Renal cortex interstitium (tissue), 11 donors: ENCODE measurements at regions not wholly inside any gene's neighbourhood (a gene's known extent, or its start where the extent isn't known, plus 50 kb on each side); places are given as distances from the start of the nearest gene placed in this dataset.

Experiments used
- DNase-seq, 11 donors: peaks; one replicate each; pipeline ENCODE4 v3.0.0-alpha.2; 2013; ENCODE audit warnings: low read depth in 9 of 11, low spot score in 4 of 11; ENCODE audit errors: extremely low read depth in 1 of 11

DNA sequence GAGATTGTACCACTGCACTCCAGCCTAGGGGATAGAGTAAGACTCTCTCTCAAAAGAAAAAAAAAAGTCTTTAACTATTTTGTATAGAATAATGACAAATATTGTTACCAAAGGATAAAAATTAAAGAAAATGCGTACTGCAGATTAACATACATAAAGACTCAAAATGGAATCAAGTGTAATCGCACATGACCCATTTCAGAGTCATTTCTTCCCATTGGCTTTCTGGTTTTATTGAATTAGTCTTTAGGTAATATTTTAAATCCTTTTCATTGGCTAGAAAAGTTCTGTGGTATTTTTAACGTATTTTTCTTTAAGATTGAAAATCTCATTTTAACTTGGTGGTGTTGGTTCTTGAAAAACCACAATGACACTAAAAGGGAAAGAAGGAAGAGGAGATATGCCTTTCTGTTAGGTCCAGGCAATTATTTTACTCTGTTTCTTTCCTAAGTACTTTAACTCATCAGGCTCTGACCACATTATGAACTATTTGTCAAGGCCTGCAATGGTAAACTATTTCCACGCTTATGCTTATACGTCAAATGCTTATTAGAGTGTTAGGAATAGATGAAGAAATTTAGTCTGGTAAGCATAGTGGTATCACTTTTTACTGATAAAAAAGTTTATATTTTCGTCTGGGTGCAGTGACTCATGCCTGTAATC is 52.3 kb downstream of the PLEKHG1 start:
- DNase-seq, result no peak

DNA sequence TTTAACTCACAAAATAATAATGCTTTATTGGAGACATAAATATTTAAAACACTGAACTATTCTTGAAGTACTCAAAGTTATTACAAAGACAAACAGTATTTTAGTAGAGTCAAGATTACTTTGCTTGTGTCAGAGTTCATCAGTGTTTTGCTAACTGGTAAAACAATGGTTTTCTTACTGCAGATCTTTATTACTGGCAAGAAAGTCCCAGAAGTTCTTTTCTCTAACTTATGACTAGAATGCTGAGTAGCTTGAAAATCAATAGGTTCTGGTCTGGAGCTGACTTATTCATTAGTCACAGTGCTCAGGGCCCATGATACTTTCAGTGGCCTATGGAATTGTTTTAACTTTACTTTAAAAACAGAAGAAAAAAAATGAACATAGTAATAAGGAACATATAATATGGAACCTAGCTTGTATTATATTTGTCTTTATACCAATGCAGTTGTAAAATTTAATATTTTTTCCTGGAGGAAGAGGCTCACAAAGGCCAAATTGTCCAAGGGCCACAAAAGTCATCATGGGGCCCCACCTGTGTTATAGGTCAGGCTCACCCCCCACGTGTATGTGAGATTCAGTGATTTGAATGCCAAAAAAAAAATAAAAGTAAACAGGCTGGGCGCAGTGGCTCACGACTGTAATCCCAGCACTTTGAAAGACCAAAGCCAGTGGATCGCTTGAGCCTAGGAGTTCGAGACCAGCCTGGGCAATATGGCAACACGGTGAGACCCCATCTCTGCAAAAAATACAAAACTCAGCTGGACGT is 53.3 kb downstream of the PLEKHG1 start:
- DNase-seq, result no peak

DNA sequence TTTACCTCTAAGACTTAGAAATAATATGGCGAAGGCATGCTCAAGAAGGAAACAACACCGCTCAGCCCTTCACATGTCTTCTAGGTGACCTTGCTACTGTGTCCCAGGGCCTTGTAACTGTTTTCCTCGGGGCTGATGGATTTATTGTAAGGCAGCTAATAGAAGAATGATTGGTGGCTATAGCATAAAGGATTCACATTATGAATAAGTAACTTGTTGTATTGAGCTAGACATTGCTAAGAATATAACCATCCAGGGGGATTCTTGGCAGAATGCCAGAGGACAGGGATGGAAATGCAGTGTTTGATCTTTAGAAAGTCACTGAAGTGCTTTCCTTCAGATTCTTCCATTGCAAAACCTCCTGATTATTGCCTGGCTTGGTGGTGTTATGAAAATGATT is 54.9 kb downstream of the PLEKHG1 start:
- DNase-seq, result no peak

DNA sequence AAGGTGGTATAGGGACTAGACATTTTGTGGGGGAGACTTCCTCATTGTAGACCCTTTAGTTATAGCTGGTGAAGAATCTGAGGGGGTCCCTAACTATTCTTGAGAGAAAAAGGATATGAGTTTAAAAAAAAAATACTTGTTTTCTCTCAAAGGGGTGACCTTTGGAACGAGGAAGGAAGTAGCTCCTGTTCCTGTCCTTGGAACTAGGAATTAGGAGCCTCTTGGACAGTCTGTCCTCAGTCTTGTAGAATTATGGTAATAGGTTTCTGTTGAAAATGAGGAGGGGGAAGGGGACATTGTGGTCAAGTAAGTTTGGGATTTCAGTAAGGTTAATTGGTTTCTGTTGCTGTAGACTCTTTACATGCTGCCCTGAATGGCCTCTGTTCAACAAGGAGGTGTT is 56.5 kb downstream of the PLEKHG1 start:
- DNase-seq, result no peak

DNA sequence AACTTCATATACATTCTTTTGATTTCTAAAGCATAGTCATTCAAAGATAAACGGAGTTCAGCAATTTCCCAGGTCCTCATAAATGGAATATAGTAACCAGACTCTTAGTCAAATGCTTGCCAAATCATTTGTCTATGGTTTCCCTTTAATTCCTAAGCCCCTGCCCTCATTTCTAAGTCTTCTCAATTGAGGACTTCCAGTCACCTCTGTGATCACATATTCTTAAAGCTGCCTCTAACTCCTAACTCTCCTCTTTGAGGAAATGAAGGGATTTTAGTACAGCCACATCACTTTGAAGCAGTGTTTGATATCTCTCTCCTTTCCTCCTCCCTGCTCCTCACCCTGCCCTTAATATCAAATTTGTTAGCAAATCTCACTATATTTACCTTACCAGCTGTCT is 58.7 kb downstream of the PLEKHG1 start:
- DNase-seq, result no peak

DNA sequence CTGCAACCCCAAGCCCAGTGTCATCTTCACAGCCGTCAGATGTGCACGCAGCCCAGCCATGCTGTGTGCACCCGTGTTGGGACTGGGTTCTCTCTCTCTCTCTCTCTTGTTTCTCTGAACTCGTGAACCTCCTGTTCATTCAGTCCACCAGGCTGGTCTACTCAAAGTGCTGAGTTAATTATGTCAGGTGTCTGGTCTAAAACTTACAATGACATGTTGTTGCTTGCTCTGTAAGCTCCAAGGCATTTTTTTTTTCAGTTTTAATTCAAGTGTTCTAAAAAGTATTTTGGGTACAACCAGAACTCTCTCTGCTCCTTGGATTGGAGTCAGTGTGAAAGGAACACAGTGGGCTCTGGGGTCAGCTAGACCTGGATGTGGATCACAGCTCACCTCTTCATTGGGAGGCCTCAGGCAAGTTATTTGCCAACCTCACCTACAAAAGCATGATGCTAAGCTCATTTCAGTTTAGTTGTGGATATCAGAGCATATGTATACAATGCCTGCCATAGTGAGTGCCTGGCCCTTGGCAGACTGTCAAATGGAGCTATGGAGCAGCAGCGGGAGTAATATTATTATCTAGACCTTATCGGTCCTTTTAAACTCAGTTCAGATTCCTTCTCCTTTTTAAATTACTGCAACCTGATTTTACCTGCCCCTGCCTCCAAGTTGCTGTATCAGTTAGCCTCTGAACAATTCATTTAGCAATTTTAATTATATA is 59.5 kb downstream of the PLEKHG1 start:
- DNase-seq, result no peak

DNA sequence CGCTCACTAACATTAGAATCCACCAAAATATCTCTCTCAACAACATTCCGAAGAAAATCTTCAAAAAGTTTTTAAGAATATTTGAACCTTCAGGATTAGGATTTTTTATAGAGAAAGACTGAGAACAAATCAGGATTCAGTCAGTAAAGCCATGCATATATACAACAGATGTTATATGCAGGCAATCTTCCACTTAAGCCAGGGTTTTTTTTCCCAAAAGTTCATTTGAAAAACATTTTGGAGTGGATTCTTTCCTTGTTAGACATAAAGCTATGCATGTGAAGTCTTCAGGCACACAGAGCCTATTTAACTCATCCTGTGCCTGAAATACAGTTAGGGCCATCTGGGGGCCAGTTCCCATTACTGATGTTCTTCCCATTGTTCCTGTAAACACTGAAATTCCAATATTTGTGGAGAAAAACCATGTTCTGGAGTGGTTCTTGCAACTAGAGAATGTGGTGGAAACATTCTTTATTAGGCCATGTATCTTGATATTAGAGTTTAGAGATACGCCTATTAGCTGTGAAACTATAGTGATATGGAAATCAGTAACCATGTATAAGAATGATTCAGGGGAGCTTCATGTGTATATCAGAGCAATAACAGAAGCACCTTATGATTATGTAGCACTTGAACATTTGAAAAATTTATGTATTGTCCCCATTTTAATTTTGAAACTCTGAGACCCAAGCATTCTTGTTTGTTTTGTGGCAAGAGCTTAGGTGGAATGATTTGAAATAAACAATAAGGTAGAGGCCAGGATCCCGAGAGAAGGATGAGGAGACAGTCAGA is 61.7 kb downstream of the PLEKHG1 start:
- no peak for DNase-seq

DNA sequence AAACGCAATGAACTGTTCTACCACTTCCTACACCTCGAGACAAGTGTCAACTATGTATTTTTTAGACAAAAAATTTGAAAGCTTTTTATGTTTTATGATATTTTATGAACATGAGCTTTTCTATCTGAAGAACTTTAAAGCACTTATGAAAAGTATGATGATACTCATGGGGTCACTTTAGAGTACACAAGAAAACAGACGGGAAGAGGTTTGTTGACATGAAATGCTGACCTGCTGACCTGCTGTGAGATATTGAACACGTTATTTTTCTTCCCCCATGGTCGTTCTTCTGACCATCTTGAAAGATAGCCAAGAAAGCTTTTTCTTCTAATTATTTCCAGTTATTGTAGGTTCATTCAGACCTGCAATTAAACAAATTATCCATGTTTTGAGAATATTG is 63.1 kb downstream of the PLEKHG1 start:
- no peak for DNase-seq

DNA sequence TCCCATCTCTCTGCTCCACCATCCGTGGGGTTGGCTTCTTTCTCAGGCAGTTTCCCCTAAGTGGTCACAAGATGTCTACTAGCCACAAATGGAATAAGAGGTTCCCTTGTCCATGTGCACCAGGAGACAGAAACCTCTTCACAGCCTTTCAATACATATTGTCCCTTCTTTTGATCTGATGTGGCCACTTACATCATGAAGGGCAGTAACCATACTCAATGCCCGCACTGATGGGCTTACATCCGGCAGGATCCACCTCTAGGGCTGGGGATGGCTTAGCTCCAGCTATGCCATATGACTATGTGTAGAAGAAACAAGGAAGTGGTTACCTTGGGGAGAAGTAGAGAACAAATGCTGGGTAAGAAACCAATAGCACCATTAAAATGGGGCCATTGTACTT is 64.4 kb downstream of the PLEKHG1 start:
- DNase-seq, result no peak

DNA sequence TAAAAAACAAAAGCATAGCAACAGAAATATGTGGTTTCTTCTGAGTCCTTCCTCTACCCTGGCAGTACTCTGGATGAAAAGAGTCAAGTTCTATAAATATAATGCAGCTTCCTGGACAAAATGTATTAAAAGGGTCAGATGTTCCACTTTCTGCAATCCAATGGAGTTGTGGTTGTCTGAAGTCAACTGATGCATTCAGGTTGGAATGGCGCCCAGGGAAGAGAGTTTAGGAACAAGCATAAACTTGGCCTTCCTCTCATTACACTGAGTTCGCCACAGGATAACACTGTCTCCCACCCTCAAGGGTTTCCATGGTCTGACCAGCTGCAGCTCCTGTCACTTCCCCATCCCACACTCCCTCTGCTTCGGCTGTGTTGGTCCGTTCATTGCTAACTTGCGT is 66.4 kb downstream of the PLEKHG1 start:
- no peak for DNase-seq

DNA sequence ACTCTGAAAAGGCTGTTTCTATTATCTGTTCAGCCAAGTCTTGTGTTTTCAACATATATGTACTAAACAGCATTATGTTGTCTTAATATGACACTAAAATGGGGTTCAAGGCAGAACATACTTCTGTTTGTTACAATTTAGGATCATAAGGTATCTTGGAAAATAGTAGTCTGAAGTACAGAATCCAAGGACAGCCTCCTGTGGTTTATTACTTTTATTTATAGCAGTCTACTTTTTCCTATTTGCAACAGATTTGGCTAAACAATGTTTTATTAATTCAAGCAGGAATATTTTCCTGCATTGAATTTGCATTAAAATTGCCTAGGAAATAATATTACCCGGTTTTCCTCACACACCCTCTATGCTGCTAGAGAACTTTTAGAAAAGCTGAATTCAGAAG is 67.7 kb downstream of the PLEKHG1 start:
- DNase-seq, result no peak

DNA sequence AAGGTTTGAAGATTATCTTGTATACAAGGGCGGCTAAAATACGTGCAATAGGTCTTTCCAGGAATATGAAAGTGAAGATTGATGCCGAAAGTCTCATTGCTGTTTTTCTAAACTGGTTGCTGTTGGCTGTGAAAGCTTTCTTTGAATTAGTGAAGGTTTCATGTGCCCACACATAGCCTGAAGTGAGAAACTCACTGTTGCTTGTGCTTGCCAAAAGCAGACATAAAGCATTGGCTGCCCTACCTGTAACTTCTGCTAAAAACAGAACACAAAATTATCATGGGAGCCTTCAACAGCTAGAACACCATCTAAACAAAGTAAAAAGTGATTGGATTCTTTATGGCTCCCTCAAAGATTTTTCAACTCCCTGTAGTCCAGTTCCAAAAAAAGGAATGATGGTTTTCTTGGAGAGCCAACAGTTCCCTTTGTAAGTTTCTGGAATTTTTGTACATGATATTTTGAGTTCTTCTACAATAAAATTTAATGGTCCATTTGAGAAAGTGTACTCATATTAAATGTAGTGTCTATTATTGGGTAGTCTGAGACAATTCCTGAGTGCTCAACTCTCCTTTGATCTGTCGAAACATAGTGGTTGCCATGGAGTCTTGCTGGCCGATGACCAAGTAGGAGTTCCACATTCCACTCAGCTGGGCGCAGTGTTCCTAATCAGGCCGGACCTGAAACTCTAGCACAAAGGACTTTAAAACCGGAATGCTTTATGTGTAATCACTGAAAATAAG is 68.5 kb downstream of the PLEKHG1 start:
- DNase-seq, result peak; percentile 91 to 98 (median 96)

DNA sequence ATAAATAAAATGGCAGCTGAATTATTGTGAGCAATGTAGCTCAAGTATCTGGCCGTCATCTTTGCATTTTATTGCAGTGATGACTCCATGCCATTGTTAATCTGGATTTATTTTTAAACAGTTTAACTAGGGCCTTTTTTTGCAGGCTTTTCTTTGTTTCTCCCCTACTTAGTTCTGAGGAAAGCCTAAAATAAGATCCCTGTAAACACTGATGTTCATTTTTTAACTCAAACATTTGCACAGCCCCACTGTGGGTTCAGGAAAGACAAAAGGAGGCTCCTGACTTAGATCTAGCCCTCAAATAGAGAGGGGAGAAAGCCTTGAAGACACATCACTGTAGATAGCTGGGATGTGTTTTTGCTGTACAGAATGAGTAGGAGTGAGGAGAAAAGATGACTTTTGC is 69.2 kb downstream of the PLEKHG1 start:
- DNase-seq, result no peak

DNA sequence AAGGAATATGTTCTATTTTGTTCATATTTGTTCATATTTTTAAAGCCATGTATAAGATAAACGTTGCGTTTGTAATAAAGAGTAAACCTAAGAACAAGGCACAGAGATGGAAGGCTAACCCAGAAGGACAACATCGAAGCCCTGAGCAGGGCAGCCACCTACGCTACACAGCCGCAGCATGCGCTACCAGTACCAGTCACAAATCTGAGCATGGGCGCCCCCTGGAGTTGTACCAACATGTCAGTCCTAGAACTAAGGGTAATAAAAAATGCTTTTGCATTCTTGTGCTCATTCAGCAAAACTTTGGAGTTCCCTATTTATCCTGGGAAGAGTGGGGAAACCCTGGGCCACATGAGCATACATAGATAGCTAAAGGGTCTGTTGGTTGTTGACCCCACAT is 70.6 kb downstream of the PLEKHG1 start:
- no peak for DNase-seq

DNA sequence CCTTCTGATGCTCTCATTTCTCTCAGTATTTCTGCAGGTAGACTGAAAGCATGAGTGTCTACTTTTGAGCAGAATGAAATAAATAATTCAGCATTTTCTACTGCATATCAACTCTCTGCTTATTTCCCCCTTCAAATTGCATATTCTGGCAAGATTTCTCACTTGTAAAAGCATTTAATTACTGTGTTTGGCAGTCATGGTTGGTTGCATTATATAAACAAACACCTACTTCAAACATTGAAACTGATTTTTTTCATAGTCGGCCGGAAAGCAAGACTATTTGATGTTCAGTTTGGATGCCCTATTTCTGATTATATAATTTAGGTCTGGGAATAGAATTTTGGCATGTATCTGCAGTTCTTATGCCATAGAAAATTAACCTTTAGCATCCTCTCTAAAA is 73.1 kb downstream of the PLEKHG1 start:
- no peak for DNase-seq

DNA sequence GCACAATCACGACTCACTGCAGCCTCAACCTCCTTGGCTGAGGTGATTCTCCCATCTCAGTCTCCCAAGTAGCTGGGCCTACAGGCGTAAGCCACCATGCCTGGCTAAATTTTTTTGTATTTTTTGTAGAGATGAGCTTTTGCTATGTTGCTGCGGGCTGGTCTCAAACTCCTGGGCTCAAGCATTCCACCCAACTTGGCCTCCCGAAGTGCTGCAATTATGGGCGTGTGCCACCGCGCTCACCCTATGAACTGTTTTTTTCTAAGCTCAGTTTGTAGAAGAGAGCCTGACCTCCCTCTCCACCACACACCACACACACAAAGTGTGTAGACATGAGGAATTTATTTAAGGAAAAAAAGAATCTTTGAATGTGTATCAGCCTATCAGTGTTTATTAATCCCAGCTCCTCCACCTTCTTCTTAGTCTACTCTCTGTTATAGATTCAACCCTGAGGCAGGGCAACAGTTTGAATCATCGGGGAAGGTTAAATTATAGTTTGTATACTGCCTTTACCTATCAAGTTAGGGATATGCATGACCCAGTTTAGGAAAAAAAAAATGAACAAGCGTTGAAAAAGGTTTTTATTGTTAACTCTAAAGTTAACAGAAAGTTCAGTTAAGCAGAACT is 74.1 kb downstream of the PLEKHG1 start:
- DNase-seq, result no peak

DNA sequence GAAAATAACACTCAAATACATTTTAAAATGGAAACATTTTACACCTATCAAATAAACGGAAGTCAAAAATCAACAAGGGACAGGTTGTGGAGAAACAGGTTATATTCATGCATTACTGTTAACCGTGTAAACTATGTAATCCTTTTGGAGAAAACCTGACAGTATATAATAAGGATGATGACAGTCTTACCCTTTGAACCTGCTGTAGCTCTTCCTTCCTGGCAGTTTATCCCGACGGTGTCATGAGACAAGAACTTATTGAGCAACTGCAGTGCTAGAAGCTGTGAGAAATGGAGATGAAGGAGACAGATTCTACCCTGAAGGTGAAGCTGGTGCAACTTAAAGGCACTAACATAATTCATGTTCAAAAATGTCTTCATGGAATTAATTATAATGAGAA is 76.7 kb downstream of the PLEKHG1 start:
- DNase-seq, result no peak

DNA sequence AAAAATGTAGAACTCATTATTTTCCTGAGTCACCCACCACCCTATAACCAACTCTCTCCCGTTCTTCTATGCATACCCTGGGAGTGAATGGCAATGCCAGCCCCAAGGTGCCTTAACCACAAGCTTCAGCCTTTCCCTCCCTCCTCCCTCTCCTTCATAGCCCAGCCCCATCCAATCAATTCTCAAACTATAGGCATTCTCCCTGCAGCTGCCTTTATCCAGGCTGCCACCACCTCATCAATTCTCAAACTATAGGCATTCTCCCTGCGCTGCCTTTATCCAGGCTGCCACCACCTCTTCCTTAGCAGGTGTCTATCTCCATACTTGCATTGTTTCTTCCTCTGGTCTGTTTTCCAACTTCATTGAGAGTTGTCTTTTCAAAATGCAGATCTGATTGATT is 77.1 kb downstream of the PLEKHG1 start:
- no peak for DNase-seq

DNA sequence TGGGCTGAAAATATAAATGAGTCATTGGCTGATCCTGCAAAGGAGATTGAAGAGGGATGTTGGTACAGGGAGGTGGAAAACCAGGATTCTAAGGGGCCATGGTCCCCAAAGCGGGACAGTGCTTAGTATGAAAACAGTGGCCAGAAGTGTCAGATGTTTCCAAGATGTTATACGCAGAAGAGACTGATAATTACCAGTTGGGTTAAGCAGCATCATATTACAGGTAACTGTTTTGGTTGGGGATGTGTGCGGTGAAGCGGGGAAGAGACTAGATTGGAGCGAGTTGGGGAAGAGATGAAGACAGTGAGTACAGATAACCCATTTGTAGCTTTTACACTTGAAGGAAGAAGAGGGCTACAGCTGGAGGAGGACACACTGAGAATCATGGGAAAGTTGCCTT is 80.8 kb downstream of the PLEKHG1 start:
- DNase-seq, result no peak
